MM.1S (cell line): ENCODE measurements at regions not wholly inside any gene's neighbourhood (a gene's known extent, or its start where the extent isn't known, plus 50 kb on each side); places are given as distances from the start of the nearest gene placed in this dataset.
"Not testable (repeated sequence)": the region's sequence is repeated elsewhere in the genome, so short reads cannot be mapped to it uniquely, and the experiment has no call there.

Source experiments
- EZH2 ChIP-seq: fragments of 300-600 bp; sonication (generic); optimal IDR thresholded peaks from 2 replicates; pipeline ENCODE3; 2017; ENCODE audit warnings: low read depth, mild to moderate bottlenecking, antibody characterized with exemption, low read length, mixed read lengths
- EZH2phosphoT487 ChIP-seq: fragments of 300-600 bp; sonication (generic); IDR thresholded peaks from 2 replicates; pipeline ENCODE4 v1.6.1; 2018; ENCODE audit warnings: antibody characterized with exemption, low read length
- TF ChIP-seq, protein P1 (sequence below): fragments of 300-600 bp; sonication (generic); IDR thresholded peaks from 2 replicates; pipeline ENCODE4 v1.5.1; 2016; ENCODE audit warnings: antibody characterized with exemption, low read length, mixed read lengths

DNA sequence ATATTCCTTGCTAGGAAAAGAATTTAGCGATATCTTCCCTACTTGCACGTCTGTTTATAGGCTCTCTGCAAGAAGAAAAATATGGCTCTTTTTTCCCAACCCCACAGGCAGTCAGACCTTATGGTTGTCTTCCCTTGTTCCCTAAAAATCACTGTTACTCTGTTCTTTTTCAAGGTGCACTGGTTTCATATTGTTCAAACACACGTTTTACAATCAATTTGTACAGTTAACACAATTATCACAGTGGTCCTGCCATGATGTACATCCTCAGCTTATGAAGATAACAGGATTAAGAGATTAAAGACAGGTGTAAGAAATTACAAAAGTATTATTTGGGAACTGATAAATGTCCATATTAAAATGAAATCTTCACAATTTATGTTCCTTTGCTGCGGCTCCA lies 51.7 kb upstream of the MORC3 start:
- TF ChIP-seq, protein P1, sequence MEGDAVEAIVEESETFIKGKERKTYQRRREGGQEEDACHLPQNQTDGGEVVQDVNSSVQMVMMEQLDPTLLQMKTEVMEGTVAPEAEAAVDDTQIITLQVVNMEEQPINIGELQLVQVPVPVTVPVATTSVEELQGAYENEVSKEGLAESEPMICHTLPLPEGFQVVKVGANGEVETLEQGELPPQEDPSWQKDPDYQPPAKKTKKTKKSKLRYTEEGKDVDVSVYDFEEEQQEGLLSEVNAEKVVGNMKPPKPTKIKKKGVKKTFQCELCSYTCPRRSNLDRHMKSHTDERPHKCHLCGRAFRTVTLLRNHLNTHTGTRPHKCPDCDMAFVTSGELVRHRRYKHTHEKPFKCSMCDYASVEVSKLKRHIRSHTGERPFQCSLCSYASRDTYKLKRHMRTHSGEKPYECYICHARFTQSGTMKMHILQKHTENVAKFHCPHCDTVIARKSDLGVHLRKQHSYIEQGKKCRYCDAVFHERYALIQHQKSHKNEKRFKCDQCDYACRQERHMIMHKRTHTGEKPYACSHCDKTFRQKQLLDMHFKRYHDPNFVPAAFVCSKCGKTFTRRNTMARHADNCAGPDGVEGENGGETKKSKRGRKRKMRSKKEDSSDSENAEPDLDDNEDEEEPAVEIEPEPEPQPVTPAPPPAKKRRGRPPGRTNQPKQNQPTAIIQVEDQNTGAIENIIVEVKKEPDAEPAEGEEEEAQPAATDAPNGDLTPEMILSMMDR, result not testable (repeated sequence)
- not testable (repeated sequence) for TF ChIP-seq EZH2, EZH2phosphoT487
